GM21367 (cell line): ENCODE measurements at regions not wholly inside any gene's neighbourhood (a gene's known extent, or its start where the extent isn't known, plus 50 kb on each side); places are given as distances from the start of the nearest gene placed in this dataset.

Experiments used
- ATAC-seq: cut with Tn5 transposase; IDR thresholded peaks from one replicate; pipeline ENCODE4 v1.9.1; 2021; ENCODE audit not compliant: unreplicated experiment

DNA sequence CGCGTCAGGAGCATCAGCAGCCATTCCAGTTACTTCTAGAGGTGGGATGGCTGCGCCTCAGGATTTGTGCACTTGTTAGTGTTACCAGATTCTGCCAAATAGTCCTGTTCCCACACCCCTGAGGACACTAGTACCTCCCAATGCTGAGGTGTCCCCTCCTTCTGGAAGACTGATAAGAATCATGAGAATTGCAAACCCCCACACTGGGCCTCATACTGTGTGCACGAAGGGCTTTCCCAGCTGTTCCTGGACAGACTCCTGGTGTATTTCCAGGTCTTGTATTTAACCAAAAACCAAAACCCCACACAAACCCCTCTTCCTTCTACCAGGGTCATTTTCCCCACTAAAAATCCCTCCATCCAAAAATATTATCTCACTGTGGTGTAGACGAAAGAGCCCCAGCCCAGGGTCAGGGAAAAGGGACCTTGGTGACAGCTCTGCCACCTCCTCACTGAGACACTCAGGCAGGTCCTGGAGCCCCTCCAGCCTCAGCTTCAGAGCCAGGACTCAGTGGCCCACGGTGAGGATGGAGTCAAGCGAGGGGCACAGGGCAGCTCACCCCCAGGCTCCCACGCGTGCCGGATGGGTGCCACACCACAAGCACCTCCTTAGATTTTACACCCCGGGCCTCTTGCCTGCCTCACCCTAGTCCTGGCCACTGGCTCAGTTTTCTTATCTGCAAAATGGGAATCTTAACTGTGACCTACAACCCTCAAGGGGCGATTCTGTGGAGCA is 131.4 kb upstream of the RUNX3 start:
- ATAC-seq: no peak

DNA sequence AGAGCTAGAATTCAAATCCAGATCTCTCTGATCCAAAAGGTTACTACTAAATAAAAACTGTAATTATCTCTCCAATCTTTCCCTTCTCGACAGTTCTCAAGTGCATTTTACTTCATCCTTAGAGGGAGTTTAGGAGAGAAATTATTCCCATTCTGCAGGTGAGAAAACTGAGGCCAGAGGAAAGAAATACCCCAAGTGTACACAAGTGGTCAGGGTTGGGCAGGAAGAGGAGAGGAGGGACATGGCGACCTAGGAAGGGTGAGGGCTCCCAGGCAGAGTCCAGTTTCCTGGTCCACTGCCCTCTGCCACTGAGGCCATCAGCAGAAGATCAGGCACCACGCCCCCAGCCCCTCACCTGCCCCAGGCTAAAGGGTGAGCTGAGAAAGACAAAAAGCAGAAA is 127.1 kb upstream of the RUNX3 start:
- no peak for ATAC-seq

DNA sequence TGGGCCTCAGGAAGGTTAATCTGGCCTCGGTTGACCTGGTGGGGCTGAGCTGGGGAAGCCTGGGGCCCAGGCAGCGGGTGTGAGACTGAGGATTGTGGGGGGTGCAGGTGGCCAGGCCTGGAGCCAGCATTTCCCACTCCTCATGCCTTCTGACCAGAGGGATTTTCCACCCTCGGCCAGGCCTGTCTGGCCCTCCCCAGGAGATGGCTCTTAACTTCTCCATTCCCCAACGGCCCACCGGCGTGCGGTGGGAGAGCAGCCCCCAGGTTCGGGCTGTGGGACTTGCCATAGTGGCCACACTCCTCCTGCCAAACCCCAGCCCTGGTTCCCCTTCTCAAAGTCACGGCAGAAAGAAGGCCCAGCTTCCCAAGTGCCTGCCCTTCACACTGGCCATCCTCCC is 126.5 kb upstream of the RUNX3 start:
- no peak for ATAC-seq

DNA sequence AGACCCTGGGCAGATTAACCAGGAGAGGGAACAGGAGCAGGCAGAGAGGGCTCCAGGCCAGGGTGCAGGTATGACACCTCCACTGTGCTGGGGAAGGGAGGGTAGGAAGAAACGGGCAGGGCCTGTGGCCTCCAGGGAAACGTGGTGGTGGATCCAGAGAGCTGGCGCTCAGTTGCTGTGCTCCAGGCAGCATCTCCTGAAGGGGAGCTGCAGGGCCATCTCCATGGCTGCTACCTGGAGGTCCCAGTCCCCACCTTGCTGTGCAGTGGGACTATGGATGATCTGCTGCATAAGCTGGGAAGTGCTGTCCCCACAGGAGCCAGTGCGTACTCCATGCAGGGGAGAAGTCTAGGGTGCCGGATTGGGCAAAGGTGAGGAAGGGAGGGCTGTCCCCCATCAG is 125.9 kb upstream of the RUNX3 start:
- ATAC-seq: no peak

DNA sequence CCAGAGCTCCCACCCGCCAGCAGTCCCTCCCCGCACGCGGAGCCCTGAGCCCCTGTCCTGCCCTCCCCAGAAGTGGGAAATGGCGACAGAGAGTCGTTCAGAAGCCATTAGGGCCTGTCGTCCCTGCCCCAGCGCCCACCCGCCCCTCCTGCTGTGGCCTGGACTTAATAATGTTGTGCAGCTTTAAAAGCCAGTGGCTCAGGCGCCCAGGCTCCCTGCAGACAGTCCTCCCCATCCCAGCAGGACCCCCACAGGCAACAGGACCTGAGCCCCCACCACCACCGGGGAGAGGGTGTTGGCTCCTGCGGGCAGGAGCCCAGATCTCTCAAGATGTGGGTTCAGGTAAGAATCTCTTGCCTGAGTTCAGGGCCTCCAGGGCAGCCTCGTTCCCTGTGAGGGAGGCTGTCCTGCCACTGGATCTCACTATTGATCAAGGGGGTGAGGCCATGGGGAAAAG is 125.3 kb upstream of the RUNX3 start:
- no peak for ATAC-seq

DNA sequence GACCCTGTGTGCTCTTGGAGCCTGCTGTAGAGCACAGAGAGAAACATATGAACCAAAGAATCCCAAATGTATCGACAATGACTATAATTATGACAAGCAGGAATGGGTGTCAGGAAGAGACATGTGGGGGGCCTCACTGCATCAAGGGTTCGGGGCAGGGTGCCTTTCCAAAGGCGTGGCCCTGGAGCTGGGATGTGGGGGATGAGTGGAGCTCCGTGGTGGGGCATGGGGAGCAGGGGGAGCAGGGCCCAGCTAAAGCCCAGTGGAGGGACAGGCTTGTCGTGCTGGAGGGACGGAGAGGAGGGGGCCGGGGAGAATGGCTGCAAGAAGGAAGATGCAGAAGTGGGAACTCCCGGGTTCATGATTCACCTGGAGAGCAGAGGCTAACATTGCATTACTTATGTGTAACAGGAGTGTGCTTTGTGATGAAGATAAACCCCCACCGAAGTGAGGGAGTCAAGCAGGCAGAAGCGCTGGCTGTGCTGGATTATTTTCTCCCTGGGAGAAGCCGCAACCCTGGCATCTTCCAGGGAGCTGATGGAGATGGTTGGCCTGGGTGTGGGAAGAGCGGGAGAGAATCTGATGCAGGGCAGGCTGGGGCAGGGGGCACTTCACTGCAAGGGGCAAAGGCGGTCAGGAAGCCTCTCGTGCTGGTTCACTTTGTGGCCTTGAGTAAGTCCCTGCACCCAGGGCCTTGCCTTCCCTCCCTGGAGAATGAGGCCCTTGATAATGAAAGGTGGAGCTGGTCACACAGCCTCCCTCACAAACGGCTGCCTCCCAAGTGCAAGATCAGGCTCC is 124.6 kb upstream of the RUNX3 start:
- ATAC-seq: no peak

DNA sequence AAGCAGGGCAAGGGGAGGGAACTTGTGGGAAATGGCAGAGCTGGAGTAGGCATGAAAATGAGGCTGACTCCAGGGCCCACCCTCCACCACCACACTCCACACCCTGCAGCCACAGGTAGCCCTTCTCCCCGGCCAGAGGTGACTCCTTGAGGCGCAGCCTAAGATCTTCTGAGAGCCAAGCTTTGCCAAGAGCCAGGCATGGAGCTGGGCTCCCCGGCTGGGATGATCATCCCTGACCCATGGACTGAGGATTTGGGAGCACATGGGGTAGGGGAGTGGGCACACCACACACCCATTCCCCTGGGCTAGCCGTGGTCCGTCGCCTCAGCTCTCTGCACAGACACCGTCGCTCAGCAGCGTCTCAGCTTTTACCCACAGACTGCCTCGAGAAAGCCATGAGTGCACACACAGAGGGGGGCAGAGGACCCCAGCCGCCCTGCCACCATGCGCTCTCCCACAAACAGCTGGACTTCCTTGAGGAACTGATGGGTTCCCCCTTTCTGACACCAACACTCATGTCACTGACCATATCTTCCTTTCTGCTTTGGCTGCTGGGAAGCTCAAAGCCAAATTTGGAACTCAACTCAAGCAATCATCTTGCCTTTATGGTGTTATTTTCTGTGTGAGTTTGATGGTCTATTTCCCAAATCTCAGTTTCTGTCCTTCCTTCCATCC is 123.6 kb upstream of the RUNX3 start:
- no peak for ATAC-seq

DNA sequence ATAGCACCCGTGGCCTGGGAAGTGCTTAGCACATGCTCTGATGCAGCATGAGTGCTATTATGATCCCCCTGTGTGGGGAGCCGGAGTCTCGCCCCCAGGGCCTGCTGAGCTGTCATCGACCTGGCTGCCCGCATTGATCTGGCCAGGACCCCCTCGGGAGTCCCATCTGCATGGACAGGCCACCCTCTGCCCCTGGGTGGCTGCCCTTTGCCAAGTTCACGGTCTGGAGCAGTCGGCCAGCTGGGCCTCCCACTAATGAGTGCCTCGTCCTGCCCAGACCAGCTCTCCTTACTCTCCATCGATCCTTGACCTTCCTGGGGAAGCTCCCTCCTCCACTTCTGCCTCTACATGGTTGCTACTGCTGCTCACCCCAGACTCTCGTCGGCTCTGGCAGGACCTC is 121.8 kb upstream of the RUNX3 start:
- no peak for ATAC-seq

DNA sequence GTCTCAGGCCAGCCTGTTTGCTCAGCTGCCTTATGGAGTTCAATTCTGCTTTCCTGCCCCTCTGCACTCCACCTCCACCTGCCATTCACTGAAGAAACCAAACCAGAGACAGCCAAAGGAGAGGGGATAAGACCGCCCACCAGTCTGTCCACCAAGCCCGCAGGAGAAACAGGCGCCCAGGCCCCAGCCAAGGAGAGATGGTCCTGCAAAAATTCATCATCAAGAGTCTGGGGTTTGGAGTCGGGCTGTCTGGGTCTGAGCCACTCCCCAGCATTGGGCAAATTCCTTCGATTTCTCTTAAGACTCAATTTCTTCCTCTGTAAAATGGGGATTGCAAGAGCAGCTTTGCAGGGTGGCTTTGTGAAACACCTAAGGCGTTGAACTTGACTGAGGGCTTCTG is 121.4 kb upstream of the RUNX3 start:
- ATAC-seq: no peak

DNA sequence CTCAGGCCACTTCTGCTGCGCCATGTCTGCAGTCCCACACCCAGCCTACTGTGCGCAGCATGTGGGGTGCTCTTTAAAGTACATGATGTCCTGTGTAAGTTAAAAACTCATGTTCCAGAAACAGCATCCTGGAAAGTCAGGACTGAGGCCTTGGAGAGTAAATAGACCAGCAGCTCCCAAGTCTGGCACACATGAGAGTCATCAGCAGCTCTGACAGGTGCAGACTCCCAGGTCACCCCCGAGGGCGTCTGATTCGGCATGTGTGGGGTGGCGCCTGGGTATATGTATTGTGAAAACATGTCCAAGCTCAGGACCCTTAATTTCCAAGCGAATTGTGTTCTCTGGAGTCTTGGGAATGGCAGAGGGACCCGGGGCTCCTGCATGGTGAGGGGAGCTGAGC is 120.1 kb upstream of the RUNX3 start:
- ATAC-seq: no peak

DNA sequence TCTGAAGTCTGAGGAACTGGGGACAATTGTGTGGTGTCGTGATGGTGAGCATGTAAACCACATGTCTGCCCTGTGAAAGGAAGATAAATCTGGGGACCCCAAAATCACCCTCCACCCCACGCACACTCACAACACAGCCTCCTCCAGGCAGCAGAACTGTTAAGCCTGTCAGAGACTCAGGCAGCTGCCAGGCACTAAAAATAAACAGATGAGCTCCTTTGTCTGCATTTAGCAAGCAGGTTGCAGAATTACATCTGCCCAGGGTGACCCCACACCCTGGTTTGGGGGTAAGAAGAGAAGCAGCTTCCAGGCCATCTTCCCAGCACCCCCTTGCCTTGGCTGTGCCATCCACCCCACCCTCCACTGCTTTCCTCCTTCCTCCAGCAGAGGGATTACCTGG is 119.1 kb upstream of the RUNX3 start:
- ATAC-seq: no peak

DNA sequence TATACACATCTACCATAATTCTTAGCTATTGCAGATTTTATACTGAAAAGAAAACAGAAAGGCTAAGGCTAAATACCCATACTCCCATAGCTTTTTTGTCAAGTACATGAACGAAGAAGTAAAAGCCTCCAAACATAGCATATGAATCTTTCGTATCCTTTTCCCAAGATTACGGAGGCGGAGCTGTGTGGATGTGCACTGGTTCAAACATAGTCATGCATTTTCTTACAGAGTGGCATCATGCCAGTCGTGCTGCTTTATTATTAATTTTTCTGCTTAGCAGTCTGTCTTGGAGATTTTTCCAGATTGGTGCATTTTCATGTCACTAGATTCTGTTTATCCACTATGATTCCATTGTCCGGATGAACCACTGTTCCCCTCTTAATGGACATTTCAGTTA is 118.7 kb upstream of the RUNX3 start:
- no peak for ATAC-seq

DNA sequence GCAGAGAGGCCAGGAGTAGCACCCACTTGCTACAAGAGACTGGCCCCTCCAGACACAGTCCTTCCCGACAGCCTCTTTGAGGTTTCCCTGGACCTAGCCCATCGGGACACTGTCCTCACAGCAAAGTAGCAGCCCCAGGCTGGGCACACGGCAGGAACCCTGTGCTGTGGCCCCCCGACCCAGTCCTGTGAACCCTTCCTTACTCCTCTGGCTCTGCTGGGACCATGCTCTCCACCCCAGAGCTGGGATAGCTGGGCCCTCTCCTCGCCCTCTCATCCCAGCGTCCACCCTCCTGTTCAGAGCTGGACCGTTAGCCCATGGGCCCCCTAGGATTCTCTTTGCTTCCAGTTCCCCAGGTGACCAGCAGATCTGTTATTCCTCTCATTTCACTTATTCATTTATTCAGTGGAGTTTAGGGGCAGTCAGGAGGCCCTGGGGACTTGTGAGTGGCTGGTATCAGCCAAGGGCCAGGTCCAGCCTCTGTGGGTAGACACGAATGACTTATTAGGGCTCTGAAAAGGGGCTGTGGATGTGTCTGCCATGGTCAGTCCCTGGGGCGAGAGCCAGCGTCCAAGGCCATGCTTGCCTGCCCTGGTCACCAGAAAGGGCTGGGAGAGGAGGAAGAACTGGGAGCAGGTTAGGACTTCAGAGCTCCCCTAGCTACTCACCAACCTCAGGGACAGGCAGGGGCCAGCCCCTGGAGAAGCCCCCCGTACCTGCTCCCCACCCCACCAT is 117.6 kb upstream of the RUNX3 start:
- ATAC-seq: no peak

DNA sequence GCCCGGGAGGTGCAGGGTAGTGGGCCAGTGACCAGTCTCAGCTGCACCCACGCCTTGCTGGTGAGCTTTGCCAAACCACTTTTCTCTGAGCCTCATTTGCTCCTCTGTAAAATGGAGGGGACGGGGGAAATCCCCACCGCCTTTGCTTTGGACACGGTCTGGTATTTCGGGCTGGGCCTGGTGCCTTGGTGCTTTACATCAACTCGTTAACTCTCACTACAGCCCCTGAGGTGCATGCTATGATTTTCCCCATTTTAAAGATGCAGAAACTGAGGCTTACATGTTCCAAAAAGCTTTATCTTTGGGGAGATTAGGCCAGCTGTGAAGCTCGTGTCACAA is 116.1 kb upstream of the RUNX3 start:
- no peak for ATAC-seq

DNA sequence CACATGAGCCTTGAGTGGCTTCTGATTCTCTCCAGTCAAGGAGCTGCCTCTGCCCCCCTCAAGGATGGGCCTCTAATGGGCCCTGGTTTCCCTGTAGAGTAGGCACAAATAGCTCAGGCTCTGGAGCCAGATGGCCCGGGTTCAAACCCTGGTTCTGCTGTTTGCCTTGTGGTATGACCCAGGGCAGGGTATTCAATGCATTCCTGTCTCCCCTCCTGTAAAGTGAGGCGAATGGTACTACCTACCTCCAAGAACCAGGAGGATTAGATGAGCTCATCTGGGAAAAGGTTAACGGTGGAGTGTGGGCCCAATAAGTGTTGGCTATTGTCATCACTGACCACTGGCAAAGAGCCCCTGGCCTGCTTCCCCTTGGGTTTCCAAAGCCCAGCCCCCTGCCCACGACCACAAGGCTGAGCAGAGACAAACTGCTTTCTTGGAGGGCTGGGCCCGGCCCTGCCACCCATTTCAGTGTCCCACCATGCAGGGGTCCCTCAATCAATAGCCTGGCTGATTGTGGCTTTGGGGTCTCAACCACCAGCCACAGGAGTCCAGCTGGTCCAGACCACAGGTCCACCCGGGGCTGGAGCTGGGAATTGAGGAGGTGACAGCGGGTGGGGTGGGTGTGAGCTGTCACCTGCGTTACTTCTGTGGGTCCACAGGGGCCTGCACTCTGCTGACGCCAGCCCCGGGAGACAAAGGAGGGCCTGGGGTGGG is 115.6 kb upstream of the RUNX3 start:
- no peak for ATAC-seq

DNA sequence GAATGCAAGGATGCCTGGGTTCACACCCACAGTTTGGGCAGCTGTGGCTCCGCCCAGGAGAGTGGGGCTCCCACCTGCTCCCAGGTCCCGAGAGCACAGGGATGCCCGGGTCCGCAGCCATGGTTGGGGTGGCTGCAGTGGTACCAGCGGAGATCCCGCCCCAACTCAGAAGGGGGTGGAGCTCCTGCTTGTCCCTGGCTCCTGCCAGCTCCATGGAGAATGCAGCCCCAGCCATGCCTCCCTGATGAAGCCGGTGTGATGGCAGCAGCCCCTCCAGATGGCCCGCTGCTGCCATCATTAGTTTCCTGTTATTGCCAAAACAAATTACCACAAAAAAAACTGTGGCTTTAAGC is 113.1 kb upstream of the RUNX3 start:
- ATAC-seq: no peak

DNA sequence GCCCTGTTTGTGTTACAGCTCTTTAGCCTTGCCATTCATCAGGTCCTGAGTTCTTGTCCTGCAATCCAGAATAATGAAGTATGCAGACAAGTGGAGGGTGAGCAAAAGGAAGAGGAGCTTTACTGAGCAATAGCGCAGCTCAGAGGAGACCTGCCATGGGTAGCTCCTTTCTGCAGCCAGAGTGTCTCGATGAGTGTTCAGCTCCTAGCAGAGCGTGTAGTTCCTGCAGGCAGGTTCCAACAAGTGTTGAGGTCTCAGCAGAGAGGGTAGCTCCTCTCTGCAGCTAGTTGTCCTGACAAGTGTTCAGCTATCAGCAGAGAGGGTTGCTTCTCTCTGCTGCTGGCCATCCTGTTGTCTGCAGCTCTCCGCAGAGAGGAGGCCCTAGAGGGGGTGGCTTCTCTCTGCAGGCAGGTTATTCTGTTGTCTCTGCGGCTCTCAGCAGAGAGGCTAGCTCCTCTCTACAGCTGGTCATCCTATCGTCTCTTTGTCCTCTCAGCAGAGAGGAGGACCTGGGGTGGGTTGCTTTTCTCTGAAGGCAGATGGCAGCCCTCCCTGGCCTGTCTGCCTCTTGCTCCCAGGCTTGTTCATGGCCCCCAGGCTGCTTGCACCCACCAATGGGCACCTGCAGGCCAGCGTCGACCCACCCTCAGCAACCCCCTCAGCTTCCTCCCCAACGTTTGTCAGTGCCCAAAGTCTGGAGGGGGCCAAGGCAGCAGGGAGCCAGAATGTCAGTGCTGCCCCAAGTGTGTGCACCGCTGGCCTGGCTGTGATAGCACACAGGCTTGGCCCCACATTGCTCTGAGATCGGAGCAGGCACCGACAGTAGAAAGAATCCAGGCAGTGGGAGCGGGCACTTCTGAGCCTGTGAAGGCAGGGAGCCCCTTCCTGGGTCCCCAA is 112.5 kb upstream of the RUNX3 start:
- no peak for ATAC-seq

DNA sequence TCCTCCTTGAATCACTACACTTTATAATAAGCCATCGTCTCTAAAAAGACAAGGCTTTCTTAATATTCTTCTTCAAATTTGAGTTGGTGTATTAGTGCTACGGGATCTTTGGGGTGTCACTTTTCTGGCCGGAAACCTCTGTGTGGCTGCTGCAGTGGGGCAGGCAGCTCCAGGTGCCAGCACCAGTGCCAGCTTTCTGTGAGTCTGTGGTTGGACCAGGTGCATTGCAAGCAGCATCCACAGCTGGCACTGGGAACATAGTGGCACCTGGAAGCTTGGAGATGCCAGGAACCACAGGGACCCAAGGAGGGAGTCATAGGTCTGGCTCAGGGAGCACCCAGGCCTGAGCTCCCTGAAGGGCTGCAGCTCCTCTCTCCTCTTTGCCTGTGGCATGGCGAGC is 111.8 kb upstream of the RUNX3 start:
- ATAC-seq: no peak

DNA sequence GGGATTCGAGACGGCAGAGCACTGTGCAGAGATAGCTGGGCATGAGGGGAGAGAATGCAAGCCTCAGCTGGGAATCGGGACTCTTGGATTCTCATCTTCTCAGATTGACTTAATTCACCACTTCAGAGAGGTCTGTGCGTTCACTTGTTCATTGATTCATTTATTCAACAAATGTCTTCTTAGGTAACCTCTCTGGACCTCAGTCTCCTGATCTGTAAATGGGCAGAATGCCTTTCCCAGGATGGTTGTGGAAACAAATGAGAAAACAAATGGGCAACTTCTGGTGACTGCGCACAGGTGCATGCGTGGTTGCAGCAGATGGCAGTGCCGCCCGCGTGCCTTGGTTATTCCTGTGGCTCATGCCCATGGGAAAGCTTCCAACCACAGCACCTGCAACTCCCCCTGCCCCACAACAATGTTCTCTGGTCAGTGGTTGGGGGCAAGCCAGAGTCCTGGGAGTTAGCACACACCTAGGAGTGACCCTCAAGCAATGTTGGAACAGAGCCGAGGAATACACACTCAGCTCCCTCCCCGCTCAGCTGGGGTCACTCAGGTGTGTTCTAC is 110.1 kb upstream of the RUNX3 start:
- no peak for ATAC-seq

DNA sequence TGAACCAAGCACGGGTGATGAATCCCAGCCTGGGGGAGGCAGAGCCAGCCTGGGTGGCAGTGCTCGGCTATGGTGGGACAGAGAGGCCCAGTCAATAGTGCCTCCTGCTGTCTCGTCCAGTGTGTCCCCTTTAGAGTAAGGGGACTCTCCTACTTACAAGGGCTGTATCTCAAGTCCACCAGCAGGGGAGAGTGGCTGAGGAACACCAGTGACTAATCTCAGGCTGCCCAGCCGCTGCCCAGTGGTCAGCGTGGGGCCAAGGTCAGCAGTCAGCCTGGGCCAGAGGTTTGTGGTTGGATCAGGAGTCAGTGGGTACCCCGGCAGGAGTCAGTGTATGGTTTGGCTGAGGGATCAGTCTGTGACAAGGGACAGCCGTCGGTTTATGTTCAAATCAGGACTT is 109.2 kb upstream of the RUNX3 start:
- no peak for ATAC-seq
